WTC11 (cell line): ENCODE measurements at regions not wholly inside any gene's neighbourhood (a gene's known extent, or its start where the extent isn't known, plus 50 kb on each side); places are given as distances from the start of the nearest gene placed in this dataset.

Source experiments
- ATAC-seq: fragments of 200-7000 bp; cut with Tn5 transposase; 2 replicates; pipeline ENCODE4 v1.10.0; 2021; ENCODE audit warnings: mild to moderate bottlenecking, moderate library complexity
- CTCF ChIA-PET: fragments of 300-600 bp; sonication (Branson Sonifier 250); formaldehyde crosslinking; loops from one replicate; lab custom pipeline; 2021; ENCODE audit warnings: antibody characterized with exemption; lab: Charles Lee
- POLR2A ChIA-PET: fragments of 350-600 bp; sonication (Branson Sonifier 250); formaldehyde crosslinking; loops from one replicate; lab custom pipeline; 2021; ENCODE audit warnings: antibody characterized with exemption; lab: Charles Lee
- DNase-seq: peaks from one replicate; pipeline ENCODE4 v3.0.0; 2021; ENCODE audit warnings: low spot score
- H3K27ac Mint-ChIP-seq: 2 replicates; pipeline ENCODE4 v1.8.0; 2021; ENCODE audit warnings: mixed read lengths
- H3K27me3 Mint-ChIP-seq: 2 replicates; pipeline ENCODE4 v1.8.0; 2021; ENCODE audit warnings: low read depth, mild to moderate bottlenecking, moderate library complexity, mixed read lengths
- H3K36me3 Mint-ChIP-seq: 2 replicates; pipeline ENCODE4 v1.8.0; 2021; ENCODE audit warnings: mixed read lengths
- H3K4me1 Mint-ChIP-seq: 2 replicates; pipeline ENCODE4 v1.8.0; 2022; ENCODE audit warnings: mixed read lengths
- H3K4me3 Mint-ChIP-seq: 2 replicates; pipeline ENCODE4 v1.8.0; 2021; ENCODE audit warnings: mild to moderate bottlenecking, moderate library complexity, mixed read lengths
- H3K9me3 Mint-ChIP-seq: 2 replicates; pipeline ENCODE4 v1.8.0; 2021; ENCODE audit warnings: mixed read lengths
- AFF4 ChIP-seq: sonication (generic); formaldehyde crosslinking; IDR thresholded peaks from 2 replicates; pipeline ENCODE4 v1.8.1; 2023; ENCODE audit warnings: mild to moderate bottlenecking, missing genetic modification reagents, borderline replicate concordance
- GRHL2 ChIP-seq: fragments of 250-450 bp; sonication (Bioruptor Pico); IDR thresholded peaks from 2 replicates; pipeline ENCODE4 v1.8.0; 2022; ENCODE audit warnings: mild to moderate bottlenecking, moderate library complexity; ENCODE audit not compliant: insufficient replicate concordance, severe bottlenecking
- NR2C2 ChIP-seq: sonication (generic); formaldehyde crosslinking; IDR thresholded peaks from 2 replicates; pipeline ENCODE4 v1.8.0; 2022; ENCODE audit warnings: mild to moderate bottlenecking, missing genetic modification reagents
- SMAD4 ChIP-seq: sonication (generic); formaldehyde crosslinking; IDR thresholded peaks from 2 replicates; pipeline ENCODE4 v1.8.0; 2022; ENCODE audit warnings: mild to moderate bottlenecking, missing genetic modification reagents
- SP1 ChIP-seq: sonication (generic); formaldehyde crosslinking; conservative IDR thresholded peaks from 2 replicates; pipeline ENCODE4 v1.8.1; 2022; ENCODE audit warnings: missing genetic modification reagents
- USF2 ChIP-seq: sonication (generic); formaldehyde crosslinking; IDR thresholded peaks from 2 replicates; pipeline ENCODE4 v1.8.1; 2023; ENCODE audit warnings: mild to moderate bottlenecking, missing genetic modification reagents, moderate library complexity
- ZBTB21 ChIP-seq: sonication (generic); formaldehyde crosslinking; IDR thresholded peaks from 2 replicates; pipeline ENCODE4 v1.8.1; 2023; ENCODE audit warnings: mild to moderate bottlenecking, missing genetic modification reagents, borderline replicate concordance
- ZNF138 ChIP-seq: sonication (generic); formaldehyde crosslinking; conservative IDR thresholded peaks from 2 replicates; pipeline ENCODE4 v1.8.1; 2022; ENCODE audit warnings: mild to moderate bottlenecking, moderate library complexity, missing genetic modification reagents
- TF ChIP-seq, protein P1 (sequence below): sonication (generic); formaldehyde crosslinking; IDR thresholded peaks from 2 replicates; pipeline ENCODE4 v1.8.0; 2023; ENCODE audit warnings: mild to moderate bottlenecking, missing genetic modification reagents
- TF ChIP-seq, protein P2 (sequence below): sonication (generic); formaldehyde crosslinking; IDR thresholded peaks from 2 replicates; pipeline ENCODE4 v1.8.1; 2022; ENCODE audit warnings: mild to moderate bottlenecking, moderate library complexity, missing genetic modification reagents
- TF ChIP-seq, protein P3 (sequence below): fragments of 250-450 bp; sonication (Bioruptor Pico); IDR thresholded peaks from 2 replicates; pipeline ENCODE4 v1.9.0; 2021; ENCODE audit warnings: mild to moderate bottlenecking, borderline replicate concordance

- no peak for TF ChIP-seq AFF4 (CRISPR knock-in tag)
- TF ChIP-seq, all 79 proteins: peak for 0
Observed at GRCh38 chr7:132638000-132638399, 61.7 kb upstream of the PLXNA4 start (continued).

DNA sequence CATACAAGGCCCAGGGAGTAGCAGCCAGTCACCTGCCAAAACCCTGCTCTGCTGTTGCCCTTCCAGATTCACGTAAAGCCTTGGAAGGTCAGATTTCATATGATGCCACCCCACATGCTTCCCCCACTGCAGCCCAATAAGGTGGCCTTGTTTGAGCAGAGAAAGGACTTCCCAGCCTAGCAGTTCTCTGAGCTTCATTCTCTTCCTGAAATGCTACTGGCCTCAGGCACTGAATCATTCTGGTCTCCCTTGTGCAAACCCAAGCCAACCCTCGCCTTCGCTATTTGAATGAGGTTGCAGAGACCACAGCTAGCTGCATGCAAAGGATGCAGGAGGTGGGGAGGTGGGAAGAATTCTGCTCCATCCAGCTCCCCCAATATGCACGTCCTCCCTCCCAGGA is 60.3 kb upstream of the PLXNA4 start:
- peaks cover 25% of the 10 kb centered on the region for H3K4me1 Mint-ChIP-seq

More for the DNA sequence above, 60.3 kb upstream of the PLXNA4 start:
- DNase-seq (no peak), ATAC-seq (no peak)
- POLR2A ChIA-PET = no interaction called here
- Mint-ChIP-seq H3K36me3 (no peaks in the 10 kb centered on the region), H3K4me3 (no peak overlapping the region), H3K27me3 (peaks cover 47% of the 10 kb centered on the region), H3K9me3 (peaks cover 6% of the 10 kb centered on the region), H3K27ac (no peak overlapping the region)
- TF ChIP-seq ZNF138 (CRISPR knock-in tag) (no peak), SMAD4 (no peak), NR2C2 (CRISPR knock-in tag) (no peak), GRHL2 (CRISPR knock-in tag) (no peak), SP1 (CRISPR knock-in tag) (no peak), ZBTB21 (CRISPR knock-in tag) (no peak), AFF4 (CRISPR knock-in tag) (no peak), USF2 (CRISPR knock-in tag) (no peak)
- TF ChIP-seq, protein P1, sequence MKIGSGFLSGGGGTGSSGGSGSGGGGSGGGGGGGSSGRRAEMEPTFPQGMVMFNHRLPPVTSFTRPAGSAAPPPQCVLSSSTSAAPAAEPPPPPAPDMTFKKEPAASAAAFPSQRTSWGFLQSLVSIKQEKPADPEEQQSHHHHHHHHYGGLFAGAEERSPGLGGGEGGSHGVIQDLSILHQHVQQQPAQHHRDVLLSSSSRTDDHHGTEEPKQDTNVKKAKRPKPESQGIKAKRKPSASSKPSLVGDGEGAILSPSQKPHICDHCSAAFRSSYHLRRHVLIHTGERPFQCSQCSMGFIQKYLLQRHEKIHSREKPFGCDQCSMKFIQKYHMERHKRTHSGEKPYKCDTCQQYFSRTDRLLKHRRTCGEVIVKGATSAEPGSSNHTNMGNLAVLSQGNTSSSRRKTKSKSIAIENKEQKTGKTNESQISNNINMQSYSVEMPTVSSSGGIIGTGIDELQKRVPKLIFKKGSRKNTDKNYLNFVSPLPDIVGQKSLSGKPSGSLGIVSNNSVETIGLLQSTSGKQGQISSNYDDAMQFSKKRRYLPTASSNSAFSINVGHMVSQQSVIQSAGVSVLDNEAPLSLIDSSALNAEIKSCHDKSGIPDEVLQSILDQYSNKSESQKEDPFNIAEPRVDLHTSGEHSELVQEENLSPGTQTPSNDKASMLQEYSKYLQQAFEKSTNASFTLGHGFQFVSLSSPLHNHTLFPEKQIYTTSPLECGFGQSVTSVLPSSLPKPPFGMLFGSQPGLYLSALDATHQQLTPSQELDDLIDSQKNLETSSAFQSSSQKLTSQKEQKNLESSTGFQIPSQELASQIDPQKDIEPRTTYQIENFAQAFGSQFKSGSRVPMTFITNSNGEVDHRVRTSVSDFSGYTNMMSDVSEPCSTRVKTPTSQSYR (CRISPR knock-in tag) = no peak
- TF ChIP-seq, protein P2, sequence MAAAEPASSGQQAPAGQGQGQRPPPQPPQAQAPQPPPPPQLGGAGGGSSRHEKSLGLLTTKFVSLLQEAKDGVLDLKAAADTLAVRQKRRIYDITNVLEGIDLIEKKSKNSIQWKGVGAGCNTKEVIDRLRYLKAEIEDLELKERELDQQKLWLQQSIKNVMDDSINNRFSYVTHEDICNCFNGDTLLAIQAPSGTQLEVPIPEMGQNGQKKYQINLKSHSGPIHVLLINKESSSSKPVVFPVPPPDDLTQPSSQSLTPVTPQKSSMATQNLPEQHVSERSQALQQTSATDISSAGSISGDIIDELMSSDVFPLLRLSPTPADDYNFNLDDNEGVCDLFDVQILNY = no peak
- TF ChIP-seq, protein P3, sequence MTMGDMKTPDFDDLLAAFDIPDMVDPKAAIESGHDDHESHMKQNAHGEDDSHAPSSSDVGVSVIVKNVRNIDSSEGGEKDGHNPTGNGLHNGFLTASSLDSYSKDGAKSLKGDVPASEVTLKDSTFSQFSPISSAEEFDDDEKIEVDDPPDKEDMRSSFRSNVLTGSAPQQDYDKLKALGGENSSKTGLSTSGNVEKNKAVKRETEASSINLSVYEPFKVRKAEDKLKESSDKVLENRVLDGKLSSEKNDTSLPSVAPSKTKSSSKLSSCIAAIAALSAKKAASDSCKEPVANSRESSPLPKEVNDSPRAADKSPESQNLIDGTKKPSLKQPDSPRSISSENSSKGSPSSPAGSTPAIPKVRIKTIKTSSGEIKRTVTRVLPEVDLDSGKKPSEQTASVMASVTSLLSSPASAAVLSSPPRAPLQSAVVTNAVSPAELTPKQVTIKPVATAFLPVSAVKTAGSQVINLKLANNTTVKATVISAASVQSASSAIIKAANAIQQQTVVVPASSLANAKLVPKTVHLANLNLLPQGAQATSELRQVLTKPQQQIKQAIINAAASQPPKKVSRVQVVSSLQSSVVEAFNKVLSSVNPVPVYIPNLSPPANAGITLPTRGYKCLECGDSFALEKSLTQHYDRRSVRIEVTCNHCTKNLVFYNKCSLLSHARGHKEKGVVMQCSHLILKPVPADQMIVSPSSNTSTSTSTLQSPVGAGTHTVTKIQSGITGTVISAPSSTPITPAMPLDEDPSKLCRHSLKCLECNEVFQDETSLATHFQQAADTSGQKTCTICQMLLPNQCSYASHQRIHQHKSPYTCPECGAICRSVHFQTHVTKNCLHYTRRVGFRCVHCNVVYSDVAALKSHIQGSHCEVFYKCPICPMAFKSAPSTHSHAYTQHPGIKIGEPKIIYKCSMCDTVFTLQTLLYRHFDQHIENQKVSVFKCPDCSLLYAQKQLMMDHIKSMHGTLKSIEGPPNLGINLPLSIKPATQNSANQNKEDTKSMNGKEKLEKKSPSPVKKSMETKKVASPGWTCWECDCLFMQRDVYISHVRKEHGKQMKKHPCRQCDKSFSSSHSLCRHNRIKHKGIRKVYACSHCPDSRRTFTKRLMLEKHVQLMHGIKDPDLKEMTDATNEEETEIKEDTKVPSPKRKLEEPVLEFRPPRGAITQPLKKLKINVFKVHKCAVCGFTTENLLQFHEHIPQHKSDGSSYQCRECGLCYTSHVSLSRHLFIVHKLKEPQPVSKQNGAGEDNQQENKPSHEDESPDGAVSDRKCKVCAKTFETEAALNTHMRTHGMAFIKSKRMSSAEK (CRISPR knock-in tag) = no peak
- CTCF ChIA-PET = interaction anchor here (1.0 to 3.3 kb wide), 3 partner anchors 17 to 21 kb away, joined by 3 to 12 read pairs (median 3); no protein-coding TSS in a partner anchor
